ENCODE measurements at regions not wholly inside any gene's neighbourhood (a gene's known extent, or its start where the extent isn't known, plus 50 kb on each side); places are given as distances from the start of the nearest gene placed in this dataset.
"Not testable (repeated sequence)": the region's sequence is repeated elsewhere in the genome, so short reads cannot be mapped to it uniquely, and the experiment has no call there.

DNA sequence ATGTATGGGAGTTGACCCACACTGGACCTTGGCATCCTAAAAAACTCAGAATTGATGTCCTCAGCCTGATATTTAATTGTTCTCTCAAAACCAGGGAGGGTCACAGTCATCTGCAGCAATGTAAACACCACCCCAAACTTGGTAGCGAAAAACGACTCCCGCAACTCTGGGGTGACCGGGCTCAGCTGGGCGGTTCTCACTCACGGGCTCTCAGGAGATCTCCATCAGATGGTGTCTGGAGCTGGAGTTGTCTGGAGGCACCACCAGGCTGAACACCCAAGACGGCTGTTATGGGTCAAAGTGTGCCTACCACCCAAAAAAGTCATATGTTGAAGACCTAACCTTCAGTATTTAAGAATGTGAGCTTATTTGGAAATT, 50.9 kb upstream of the NXT1 start:
- DNase-seq (ENCODE audit: extremely low read depth, low read depth, low spot score): no peak

DNA sequence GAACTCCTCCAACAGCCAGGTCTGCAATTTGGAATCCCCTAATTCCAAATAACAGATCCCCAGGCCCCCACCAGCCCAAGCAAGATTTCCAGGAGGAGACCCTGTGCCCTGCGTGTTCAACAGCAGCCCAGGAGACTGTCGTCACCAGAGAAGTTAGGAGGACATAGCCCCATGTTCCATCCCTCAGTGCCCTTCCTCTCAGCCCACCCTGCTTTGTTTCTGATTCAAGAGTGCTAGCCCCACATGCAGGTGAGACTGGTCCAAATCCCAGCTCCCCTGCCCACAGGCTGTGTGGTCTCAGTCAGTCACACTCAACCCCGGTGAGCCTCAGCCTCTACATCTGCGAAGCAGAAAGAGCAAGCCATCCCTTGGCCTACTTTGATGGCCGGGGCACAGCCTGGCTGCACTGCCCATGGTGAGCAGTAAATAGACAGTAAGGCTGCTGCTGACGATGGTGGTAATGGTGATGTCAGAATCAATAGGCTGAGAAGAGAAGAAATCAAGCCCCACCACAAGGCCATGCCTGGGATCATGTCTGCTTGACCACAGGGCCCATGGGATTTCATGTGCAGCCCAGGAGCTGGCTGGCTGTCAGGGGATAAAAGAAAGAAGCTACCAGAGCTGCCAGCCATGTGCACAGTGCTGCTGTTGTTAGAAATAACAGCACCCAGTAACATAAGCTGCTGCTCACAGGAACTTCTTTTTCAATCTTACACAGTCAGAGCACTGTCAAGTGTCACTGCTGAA, 51.5 kb upstream of the NXT1 start:
- no peak for DNase-seq (ENCODE audit: extremely low read depth, low read depth, low spot score)

DNA sequence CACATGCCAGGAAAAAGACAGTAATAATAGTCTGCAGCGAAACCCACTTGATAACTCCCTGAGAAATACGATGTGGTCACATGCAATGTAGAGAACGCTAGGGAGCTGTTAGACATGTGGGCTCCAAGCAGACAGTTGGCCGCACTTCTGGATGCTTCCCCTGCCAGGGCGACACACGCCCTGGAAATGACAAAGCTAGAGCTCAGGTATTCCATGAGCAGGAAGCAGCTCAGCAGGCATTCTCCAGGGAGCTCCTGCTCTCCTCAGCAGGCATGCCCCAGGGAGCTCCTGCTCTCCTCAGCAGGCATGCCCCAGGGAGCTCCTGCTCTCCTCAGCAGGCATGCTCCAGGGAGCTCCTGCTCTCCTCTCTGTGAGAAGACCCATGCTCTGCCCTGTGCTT, 52.4 kb upstream of the NXT1 start:
- DNase-seq (ENCODE audit: extremely low read depth, low read depth, low spot score): no peak

DNA sequence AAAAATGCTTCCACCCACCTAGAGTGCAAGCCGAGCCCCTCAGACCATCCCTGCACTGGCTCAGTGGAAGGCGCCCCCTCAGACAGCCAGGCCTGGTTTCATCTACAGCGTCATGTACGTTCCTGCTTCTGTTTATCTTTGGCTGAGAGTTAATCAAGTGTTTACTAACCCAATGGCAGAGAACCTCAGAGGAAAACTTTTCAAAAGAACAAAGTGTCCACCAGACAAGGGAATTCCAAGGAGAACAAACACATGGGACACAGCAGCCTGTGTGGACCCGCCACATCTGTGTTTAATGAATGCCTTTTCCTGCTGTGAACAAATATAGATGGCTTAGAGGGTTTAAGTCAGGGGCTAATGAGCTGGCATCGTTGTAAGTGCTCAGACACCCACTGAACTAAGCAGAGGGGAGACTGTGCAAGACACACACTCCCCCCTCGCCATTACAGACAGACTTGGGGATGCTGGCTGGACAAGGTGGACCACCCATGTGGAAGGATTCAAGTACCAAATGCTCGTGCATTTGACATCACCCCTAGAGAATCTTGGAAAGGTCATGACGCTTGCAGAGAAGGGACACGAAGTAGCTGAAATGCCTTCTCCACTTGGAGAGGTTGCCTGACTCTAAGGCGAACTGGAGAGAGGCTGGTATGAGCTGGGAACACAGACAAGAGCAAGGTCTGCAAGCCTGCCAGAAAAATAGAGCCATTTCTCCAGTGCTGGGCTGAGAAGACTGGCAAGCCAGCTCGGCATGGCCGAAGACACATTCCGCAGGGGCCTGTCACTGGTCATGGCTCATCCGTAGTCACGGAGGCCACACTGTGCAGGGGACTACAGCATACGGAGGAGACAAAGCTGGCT, 53.5 kb upstream of the NXT1 start:
- DNase-seq (ENCODE audit: extremely low read depth, low read depth, low spot score): no peak

DNA sequence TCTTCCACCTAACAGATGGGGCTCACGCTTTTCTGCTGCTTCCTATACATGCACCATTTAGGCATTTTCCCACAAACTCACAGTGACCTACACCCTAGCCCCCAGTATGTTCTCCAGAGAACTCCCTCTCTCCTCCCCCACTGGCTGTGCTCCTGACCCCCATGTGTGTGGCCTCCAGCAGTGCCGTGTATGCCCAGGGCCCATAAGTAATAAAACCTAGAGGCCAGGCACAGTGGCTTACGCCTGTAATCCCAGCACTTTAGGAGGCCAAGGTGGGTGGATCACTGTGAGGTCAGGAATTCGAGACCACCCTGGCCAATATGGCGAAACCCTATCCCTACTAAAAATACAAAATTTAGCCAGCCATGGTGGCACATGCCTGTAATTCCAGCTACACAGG, 54.7 kb upstream of the NXT1 start:
- DNase-seq (ENCODE audit: extremely low read depth, low read depth, low spot score): no peak

DNA sequence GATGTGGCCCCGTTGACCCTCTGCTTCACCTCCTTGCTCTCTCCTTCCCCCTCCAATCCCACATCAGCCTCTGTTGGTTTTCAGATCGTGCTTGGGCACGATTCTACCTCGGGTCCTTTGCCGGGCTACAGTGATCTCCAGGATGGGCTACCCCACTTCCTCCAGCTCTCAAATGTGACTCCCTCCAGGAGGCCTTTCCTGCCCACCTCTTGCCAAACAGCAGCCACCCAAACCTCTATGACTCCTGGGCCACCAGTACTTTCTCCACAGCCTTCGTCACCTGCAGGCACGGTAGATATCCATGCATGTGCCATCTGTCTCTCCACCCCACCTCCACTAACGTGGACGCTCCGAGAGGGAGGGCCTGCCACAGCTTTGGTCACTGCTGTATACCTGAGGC, 55.9 kb upstream of the NXT1 start:
- no peak for DNase-seq (ENCODE audit: extremely low read depth, low read depth, low spot score)

DNA sequence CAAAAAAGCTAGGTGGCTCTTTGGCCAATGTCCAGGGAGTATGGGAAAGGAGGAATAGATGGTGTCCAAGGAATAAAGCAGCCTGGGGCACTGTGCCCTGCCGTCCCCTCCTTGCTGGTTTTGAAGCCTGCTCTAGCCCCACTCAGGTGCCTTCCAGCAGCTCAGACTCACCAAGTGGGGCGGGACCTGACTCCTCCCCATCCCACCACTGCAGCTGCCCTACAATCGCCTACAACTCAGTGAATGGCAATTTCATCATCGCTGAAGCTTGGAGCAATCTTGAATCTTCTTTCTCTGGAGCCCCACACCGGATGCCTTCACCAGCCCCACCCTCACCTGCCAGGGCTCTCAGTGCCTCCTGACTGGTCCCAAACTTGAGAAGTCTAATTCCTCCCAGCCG, 56.4 kb upstream of the NXT1 start:
- no peak for DNase-seq (ENCODE audit: extremely low read depth, low read depth, low spot score)

DNA sequence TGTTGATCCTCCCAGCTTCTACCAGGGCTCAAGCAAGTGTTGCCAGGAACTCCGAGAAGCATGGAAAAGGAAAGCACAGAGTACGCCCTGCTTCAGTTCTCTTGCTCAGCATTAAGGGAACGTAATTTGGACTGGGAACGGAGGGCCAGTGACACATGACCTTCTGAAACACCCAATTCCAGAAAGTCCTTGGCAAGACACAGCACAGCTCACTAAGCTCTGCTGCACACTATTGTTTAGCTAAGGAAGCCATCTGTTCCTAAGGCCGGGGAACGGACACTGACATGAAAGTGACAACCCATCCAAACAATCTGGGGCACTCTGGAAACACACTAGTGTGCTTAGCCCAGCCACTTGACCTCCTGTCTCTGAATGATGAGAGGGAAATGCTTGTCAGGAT, 56.9 kb upstream of the NXT1 start:
- DNase-seq (ENCODE audit: extremely low read depth, low read depth, low spot score): no peak

DNA sequence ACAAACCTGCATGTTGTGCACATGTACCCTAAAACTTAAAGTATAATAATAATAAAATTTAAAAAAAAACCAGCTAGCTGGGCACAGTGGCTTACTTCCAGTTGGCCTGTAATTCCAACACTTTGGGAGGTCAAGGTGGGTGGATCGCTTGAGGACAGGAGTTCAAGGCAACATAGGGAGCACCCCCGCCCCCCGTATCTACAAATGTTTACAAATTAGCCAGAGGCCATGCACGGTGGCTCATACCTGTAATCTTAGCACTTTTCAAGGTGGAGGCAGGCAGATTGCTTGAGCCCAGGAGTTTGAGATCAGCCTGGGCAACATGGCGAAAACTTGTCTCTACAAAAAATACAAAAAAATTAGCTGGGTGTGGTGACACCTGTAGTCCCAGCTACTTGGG, 58.3 kb upstream of the NXT1 start:
- not testable (repeated sequence) for DNase-seq (ENCODE audit: extremely low read depth, low read depth, low spot score)

DNA sequence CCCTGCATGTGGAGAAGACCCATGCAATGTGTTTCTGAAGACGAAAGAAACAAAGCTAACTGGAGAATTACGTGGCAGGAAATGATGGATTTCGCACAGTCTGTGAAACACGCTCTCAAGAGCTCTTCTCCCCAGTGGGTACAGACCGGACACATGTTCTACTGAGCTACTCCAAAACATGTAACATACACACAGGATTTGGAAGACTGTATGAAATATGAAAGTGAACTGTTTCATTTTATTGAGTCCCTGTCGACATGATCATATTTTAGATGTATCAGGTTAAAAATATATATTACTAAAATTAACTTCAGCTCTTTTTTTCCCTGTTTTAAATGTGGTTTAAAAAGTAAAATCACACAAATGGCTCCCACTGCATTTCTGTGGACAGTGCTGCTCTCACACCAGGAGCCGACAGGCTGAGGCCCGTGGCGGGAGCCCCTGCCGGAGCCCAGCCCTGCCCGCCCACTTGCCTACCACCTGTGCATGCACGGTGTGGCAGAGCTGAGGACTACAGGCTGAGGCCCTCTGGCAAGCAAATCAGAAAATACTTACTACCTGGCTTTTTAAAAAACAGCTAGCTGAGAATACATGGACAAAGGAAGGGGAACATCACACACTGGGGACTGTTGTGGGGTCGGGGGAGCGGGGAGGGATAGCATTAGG, 58.9 kb upstream of the NXT1 start:
- no peak for DNase-seq (ENCODE audit: extremely low read depth, low read depth, low spot score)

DNA sequence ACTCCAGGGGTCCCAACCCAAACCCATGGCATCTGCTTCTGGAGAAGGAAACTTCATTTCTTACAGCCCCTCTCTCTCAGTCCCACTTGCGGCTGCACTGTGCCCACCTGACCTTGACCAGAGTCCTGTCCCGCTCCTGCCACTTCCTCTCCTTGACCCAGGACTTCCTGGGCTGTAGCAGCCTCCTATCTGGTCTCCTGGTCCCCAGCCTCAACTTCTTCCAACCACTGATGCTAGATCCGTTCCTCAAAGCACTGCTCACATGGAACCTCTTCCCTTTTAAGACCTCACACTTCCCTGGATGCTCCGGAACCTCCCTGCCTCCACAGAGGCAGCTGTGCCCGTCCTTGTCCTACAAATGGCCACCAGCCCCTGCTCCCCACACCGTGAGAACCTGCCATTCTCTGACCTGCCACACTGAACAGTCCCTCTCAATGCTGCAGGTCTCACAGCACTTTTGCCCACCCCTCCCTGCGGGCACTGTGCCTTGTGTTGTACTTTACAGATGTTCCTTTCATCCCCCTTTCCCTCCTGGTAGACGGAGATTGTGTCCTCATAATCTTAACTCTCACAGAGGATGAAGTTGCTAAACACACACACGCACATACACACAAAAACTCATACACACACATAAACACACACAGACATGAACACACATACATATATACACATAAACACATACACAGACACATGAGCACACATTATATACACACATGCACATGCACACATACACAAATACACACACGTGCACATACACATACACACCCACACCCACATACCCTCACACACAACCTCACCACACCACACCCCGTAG, 59.6 kb upstream of the NXT1 start:
- DNase-seq (ENCODE audit: extremely low read depth, low read depth, low spot score): no peak

DNA sequence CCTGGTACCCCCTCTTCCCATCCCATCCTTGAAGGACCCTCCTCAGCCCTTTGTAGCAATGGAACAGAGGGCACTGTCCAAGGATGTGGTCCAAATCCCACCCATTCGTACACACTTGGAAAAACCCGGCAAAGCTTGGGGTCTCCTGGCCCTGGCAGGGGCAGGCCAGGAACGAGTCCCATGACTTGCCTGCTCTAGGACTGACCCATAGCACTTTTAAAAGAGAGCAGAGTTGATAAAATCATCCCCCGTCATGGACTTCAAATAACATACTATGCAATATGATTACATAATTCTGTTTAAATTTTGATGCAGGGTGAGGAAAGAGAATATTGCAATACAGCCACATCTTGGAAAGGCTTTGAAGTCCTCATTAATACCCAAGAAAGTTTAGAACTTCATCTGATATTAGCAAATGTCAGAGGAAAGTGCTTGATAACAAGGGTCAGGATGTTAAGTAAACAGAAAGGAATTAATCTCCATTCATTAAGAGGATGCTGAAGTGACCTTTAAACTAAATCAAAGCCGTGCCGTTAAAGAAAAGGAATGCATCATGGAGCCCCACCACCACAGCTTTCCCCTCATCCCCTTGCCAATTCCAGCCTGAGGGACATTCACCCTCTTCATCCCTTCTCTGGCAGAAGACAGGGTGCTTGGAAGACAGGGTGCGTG, 60.7 kb upstream of the NXT1 start:
- DNase-seq (ENCODE audit: extremely low read depth, low read depth, low spot score): no peak

DNA sequence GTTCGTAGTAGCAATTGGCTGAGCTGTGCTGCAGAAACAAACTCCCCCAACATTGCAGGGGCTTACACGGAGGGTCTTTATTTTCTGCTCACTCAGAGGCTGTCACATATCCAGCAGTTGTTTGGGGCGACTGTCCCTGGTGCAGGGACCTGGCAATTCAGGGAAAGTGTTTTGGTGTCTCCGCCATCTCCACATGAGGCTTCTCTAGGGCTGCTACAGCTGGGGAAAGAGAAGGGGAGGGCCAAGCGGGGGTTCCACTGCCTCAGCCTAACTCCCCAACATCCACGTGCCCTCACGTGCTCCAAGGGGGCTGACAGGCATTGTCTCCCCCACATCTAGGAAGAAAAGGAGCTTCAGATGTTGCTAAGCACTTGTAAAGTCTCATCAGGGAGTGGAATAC, 61.3 kb upstream of the NXT1 start:
- DNase-seq (ENCODE audit: extremely low read depth, low read depth, low spot score): no peak

DNA sequence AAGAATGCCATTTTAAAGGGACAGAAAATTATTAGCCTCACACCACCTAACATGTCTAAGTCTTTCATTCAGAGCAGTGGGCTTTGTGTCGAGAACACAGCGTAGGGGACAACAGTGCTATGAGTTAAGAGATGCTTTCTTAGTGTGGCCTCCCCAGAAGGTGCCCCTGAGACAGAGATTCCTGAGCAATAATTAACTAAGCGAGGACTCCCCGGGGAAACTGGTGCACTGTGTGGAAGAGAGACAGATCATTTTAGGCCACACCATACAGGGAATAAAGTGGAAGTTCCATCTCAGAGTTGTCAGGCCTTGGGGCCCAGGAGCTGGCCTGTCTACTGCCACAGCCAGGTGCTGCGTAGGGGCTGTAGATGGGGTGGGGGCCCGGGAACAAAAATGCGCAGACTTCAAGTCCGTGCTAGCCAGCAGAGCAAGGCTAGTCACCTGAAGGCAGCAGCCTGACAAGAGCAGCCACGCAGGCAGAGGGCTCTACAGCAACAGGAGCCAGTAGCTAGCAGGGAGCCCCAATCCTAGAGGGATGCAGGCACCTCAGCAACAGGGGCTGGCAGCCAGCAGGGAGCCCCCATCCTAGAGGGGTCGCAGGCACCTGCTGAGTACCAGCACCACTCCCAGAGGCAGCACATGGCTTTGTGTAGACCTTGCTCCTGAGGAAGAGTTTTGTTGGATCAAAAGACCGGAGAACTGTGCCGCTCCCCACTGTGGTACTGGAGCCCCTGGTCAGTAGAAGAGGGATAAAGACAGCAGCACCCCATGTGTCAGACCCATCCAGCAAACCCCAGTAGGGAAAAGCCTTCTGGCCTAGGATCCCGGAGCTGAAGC, 63.0 kb upstream of the NXT1 start:
- DNase-seq (ENCODE audit: extremely low read depth, low read depth, low spot score): no peak

DNA sequence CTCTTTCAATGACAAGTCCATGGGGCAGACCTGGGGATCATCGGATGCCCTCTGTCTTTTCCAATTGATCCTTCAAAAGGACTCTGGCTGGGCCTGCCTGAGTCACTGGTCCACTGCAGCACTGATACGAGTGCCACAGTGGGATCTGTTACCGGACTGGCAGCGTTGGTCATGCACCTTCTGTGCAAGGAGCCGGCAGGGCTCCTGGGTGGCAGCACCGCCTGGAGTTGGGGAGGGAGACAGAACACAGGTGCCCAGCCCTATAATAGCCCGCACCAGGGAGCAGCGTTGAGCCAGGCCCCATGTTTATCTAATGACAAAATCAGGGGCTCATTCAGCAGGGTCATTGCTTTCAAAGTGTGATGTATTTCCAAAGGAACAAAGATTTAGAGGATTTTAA, 64.2 kb upstream of the NXT1 start:
- DNase-seq (ENCODE audit: extremely low read depth, low read depth, low spot score): no peak

DNA sequence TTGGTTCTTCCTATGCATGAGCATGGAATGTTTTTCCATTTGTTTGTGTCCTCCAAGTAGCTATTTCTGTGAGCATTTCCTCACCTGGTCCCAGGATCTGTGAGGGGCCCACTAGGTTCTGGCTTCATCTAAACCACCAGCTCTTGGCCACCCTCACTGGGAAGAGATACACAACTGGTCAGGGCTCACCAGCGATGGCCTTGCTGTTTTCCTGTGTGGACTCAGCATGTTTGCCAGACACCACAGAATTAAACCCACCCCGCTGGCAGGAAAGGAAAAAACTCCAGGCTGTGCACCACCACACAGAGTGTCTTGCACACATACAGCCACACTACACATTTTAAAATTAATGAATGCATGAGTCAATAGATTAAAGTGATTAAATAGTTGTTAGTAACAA, 65.1 kb upstream of the NXT1 start:
- no peak for DNase-seq (ENCODE audit: extremely low read depth, low read depth, low spot score)

DNA sequence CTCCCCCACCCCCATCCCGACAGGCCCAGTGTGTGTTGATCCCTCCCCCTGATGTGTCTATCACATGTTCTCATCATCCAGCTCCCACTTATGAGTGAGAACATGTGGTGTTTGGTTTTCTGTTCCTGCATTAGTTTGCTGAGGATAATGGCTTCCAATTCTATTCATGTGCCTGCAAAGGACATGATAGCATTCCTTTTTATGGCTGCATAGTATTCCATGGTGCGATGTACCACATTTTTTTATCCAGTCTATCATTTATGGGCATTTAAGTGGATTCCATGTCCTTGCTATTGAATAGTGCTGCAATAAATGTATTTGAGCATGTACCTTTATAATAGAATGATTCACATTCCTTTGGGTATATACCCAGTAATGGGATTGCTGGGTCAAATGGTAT, 66.6 kb upstream of the NXT1 start:
- no peak for DNase-seq (ENCODE audit: extremely low read depth, low read depth, low spot score)

DNA sequence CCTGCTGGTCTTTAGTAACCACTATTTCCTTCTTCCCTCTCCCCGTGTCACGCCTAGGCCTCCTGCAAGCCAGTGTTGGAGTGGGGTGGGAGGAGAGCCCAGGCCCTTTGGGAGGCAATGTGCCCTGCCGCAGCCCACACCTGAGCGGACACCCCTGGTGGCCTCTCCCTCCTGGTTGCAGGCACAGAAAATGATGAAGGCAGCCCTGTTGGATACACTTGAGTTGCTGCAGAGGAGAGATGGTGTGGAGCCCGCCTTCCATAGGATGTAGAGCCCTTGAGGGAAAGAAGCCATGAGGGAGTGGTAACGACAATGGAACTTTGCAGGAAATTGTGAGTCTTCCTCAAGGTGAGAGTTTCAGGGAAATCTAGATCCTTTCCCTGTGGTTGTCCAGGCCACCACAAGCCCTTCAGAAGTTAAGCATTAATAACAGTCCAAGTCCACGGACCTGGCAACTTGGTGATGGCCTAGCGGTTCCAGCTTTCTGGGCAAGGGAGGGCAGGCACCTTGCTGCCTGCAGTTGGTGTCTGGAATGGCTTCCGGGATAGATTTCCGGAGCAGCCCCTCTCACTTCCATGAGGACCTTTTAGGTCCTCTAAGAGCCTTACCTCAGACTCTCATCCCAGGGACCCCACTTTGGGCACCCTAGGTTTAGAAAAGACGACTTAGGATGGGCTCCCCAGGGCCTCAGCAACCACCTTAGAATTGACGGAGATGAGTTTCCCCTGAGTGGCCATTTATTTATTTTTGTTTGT, 67.3 kb upstream of the NXT1 start:
- no peak for DNase-seq (ENCODE audit: extremely low read depth, low read depth, low spot score)

DNA sequence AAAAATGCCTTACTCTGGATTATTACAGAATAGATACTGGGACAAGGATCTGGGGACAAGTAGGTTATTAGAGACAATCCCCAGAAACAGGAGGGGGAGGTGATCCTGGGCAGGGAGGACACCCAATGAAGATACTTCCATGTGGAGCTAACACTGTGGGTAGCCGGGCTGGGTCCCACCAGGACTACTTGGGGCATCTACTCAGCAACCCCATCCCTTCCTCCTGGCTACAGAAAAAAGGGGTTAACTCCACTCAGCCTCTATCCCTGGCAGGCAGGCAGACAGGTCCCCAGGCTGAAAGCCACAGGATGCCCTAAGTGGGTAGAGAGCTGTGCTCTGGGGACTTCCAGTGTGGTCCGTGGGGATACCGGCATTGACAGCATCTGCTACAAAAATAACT, 68.0 kb upstream of the NXT1 start:
- no peak for DNase-seq (ENCODE audit: extremely low read depth, low read depth, low spot score)
